Lower leg skin (tissue), 3 donors: ENCODE measurements at regions not wholly inside any gene's neighbourhood (a gene's known extent, or its start where the extent isn't known, plus 50 kb on each side); places are given as distances from the start of the nearest gene placed in this dataset.

Experiments used
- POLR2A ChIP-seq, 2 donors: fragments of 450-650 bp; IDR thresholded peaks; one replicate each; pipeline ENCODE4 v1.6.1; 2016 to 2017; ENCODE audit warnings: antibody characterized with exemption in 2 of 2, mild to moderate bottlenecking in 1 of 2, moderate library complexity in 1 of 2
- TF ChIP-seq, protein P1 (sequence below), 3 donors: fragments of 450-650 bp; IDR thresholded peaks; one replicate each; pipeline ENCODE4 v1.5.1; 2016; ENCODE audit warnings: antibody characterized with exemption in 3 of 3, mild to moderate bottlenecking in 3 of 3, moderate library complexity in 2 of 3

DNA sequence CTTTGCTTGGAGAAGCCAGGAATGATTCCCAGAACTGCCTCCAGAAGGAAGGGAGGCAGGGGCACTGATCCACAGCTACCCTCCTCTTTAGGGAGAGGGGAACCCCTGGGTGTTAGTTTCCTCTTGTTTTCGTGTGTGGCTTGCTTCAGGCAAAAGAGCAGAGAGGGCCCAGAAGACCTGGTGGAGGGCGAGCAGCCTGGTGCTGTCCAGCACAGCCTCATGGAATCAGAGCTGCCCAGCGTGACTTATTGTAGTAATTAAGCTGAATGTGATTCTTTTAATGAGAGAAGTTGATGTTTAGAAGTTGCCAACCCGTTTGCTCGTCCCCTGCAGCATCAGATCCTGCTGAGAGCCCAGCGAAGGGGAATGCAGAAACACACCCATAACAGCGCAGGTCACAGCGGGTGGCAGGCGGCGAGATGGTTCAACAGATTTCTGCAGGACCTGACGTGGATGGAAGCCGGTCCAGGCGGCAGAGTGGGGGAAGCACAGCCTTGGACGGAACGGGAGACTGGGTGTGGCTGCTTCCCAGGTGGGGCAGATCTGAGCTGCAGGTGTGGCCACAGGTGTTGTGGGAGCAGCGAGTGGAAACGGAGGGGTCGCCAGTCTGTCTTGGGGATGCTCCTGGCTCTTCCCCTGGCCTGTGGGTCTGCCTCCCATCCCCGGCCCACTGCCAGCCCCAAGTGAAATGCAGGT lies 53.7 kb upstream of the SHH start:
- no peak for TF ChIP-seq POLR2A (IDR thresholded peaks at IDR 0.05)
- TF ChIP-seq, protein P1, sequence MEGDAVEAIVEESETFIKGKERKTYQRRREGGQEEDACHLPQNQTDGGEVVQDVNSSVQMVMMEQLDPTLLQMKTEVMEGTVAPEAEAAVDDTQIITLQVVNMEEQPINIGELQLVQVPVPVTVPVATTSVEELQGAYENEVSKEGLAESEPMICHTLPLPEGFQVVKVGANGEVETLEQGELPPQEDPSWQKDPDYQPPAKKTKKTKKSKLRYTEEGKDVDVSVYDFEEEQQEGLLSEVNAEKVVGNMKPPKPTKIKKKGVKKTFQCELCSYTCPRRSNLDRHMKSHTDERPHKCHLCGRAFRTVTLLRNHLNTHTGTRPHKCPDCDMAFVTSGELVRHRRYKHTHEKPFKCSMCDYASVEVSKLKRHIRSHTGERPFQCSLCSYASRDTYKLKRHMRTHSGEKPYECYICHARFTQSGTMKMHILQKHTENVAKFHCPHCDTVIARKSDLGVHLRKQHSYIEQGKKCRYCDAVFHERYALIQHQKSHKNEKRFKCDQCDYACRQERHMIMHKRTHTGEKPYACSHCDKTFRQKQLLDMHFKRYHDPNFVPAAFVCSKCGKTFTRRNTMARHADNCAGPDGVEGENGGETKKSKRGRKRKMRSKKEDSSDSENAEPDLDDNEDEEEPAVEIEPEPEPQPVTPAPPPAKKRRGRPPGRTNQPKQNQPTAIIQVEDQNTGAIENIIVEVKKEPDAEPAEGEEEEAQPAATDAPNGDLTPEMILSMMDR (IDR thresholded peaks at IDR 0.05): no peak
